PC-3 (cell line): ENCODE measurements at regions not wholly inside any gene's neighbourhood (a gene's known extent, or its start where the extent isn't known, plus 50 kb on each side); places are given as distances from the start of the nearest gene placed in this dataset.

Experiments used
- ATAC-seq: fragments of 200-7000 bp; cut with Tn5 transposase; 2 replicates; pipeline ENCODE4 v1.9.1; 2020; ENCODE audit warnings: mild to moderate bottlenecking, moderate library complexity
- BruUV-seq: library from RNA; stranded (reverse); fragments of 400-500 nt; replicated peaks from 2 replicates; lab custom pipeline; 2021; lab: Mats Ljungman, UMichigan
- CTCF ChIA-PET: fragments of 300-600 bp; sonication (Branson Sonifier 250); formaldehyde crosslinking; loops from one replicate; lab custom pipeline; 2022; ENCODE audit warnings: antibody characterized with exemption; lab: Charles Lee
- POLR2A ChIA-PET: fragments of 300-600 bp; sonication (Branson Sonifier 250); formaldehyde crosslinking; loops from one replicate; lab custom pipeline; 2022; ENCODE audit warnings: antibody characterized with exemption; ENCODE audit not compliant: unreplicated experiment; lab: Charles Lee
- DNase-seq: peaks from one replicate; pipeline ENCODE4 v3.0.0-alpha.2; 2015
- H2AFZ ChIP-seq: fragments of 300-600 bp; sonication (generic); 2 replicates; pipeline ENCODE4 v1.6.0; 2016; ENCODE audit warnings: antibody characterized with exemption, low read length
- H3F3A ChIP-seq: fragments of 300-600 bp; sonication (generic); one replicate; pipeline ENCODE4 v1.6.0; 2017; ENCODE audit warnings: antibody characterized with exemption, low read length, control low read depth, mild to moderate bottlenecking; ENCODE audit not compliant: unreplicated experiment
- H3K27ac ChIP-seq: fragments of 300-600 bp; sonication (generic); 2 replicates; pipeline ENCODE4 v1.5.1; 2016; ENCODE audit warnings: mild to moderate bottlenecking, low read length
- H3K27me3 ChIP-seq: fragments of 300-600 bp; sonication (generic); 2 replicates; pipeline ENCODE4 v1.6.1; 2016; ENCODE audit warnings: low read length, mixed read lengths
- H3K36me3 ChIP-seq: fragments of 300-600 bp; sonication (generic); 2 replicates; pipeline ENCODE4 v1.6.1; 2016; ENCODE audit warnings: low read depth, mixed run types, low read length, mixed read lengths
- H3K4me1 ChIP-seq: fragments of 300-600 bp; sonication (generic); 2 replicates; pipeline ENCODE4 v1.5.1; 2016; ENCODE audit warnings: low read length; ENCODE audit not compliant: insufficient read depth
- H3K4me2 ChIP-seq: fragments of 300-600 bp; sonication (generic); 2 replicates; pipeline ENCODE4 v1.6.0; 2016; ENCODE audit warnings: low read length
- H3K4me3 ChIP-seq: fragments of 300-600 bp; sonication (generic); 2 replicates; pipeline ENCODE4 v1.5.1; 2016; ENCODE audit warnings: mild to moderate bottlenecking, low read length, mixed read lengths
- H3K79me2 ChIP-seq: fragments of 300-600 bp; sonication (generic); 2 replicates; pipeline ENCODE4 v1.6.1; 2017; ENCODE audit warnings: low read length, mixed read lengths
- H3K9ac ChIP-seq: fragments of 300-600 bp; sonication (generic); 2 replicates; pipeline ENCODE4 v1.6.0; 2016; ENCODE audit warnings: mild to moderate bottlenecking, low read length
- H3K9me2 ChIP-seq: fragments of 300-600 bp; sonication (generic); replicated peaks from 2 replicates; pipeline ENCODE4 v1.6.1; 2016; ENCODE audit warnings: mixed run types, low read length, mixed read lengths
- H3K9me3 ChIP-seq: fragments of 300-600 bp; sonication (generic); 2 replicates; pipeline ENCODE4 v1.6.1; 2016; ENCODE audit warnings: low read length, mixed read lengths
- H4K20me1 ChIP-seq: fragments of 300-600 bp; sonication (generic); 2 replicates; pipeline ENCODE4 v1.6.1; 2016; ENCODE audit warnings: low read length, mixed read lengths
- CTCF ChIP-seq: fragments of 300-600 bp; sonication (generic); conservative IDR thresholded peaks from 2 replicates; pipeline ENCODE4 v1.5.1; 2017; ENCODE audit warnings: antibody characterized with exemption, low read depth, mild to moderate bottlenecking, low read length
- EZH2 ChIP-seq: fragments of 300-600 bp; sonication (generic); IDR thresholded peaks from one replicate; pipeline ENCODE4 v1.6.1; 2017; ENCODE audit warnings: antibody characterized with exemption, mild to moderate bottlenecking, low read length; ENCODE audit not compliant: unreplicated experiment
- EZH2phosphoT487 ChIP-seq: fragments of 300-600 bp; sonication (generic); IDR thresholded peaks from 2 replicates; pipeline ENCODE4 v1.6.1; 2018; ENCODE audit warnings: mild to moderate bottlenecking, antibody characterized with exemption, low read length, borderline replicate concordance
- intact Hi-C: fragments of 100-400 bp; cut with micrococcal nuclease; formaldehyde crosslinking; loops from 2 replicates; pipeline ENCODE4 v1.9.0; 2023

GRCh38 chr3:127495821-127496655 lies 94.5 kb downstream of the TPRA1 start:
- Histone ChIP-seq H2AFZ (no peak overlapping the region), H3F3A (no peaks in the 10 kb centered on the region), H4K20me1 (no peaks in the 10 kb centered on the region), H3K9ac (no peak overlapping the region), H3K4me3 (no peak overlapping the region), H3K27ac (no peak overlapping the region), H3K4me1 (no peaks in the 10 kb centered on the region), H3K9me2 (no peaks in the 10 kb centered on the region), H3K4me2 (no peak overlapping the region), H3K27me3 (peaks cover 6% of the 10 kb centered on the region; the same call in 1 of the 2 replicates), H3K79me2 (no peaks in the 10 kb centered on the region), H3K9me3 (no peaks in the 10 kb centered on the region), H3K36me3 (no peaks in the 10 kb centered on the region)
- TF ChIP-seq EZH2 = no peak
- intact Hi-C loops = no loop called here
- no peak for ATAC-seq
- DNase-seq = no peak
- CTCF ChIA-PET = no interaction called here
- BruUV-seq = no TSS peak
- POLR2A ChIA-PET = no interaction called here

GRCh38 chr3:127493924-127494646 lies 96.4 kb downstream of the TPRA1 start:
- intact Hi-C loops = no loop called here
- no peak overlapping the region for H3K27ac ChIP-seq

GRCh38 chr3:127492426-127492825 lies 98.1 kb downstream of the TPRA1 start:
- H3K36me3 ChIP-seq = no peaks in the 10 kb centered on the region
- intact Hi-C loops = no loop called here
- H3K27me3 ChIP-seq = no peaks in the 10 kb centered on the region; the same call in 1 of the 2 replicates
- H3K79me2 ChIP-seq = no peaks in the 10 kb centered on the region
- no peaks in the 10 kb centered on the region for H3K9me2 ChIP-seq
- POLR2A ChIA-PET = no interaction called here
- no peak overlapping the region for H3K9ac ChIP-seq
- no peaks in the 10 kb centered on the region for H3K9me3 ChIP-seq
- no peak for ATAC-seq
- no peak overlapping the region for H3K27ac ChIP-seq
- H3F3A ChIP-seq = no peaks in the 10 kb centered on the region
- H2AFZ ChIP-seq = no peak overlapping the region
- BruUV-seq = no TSS peak
- CTCF ChIA-PET = no interaction called here
- H3K4me2 ChIP-seq = no peak overlapping the region
- no peaks in the 10 kb centered on the region for H4K20me1 ChIP-seq
- H3K4me1 ChIP-seq = no peaks in the 10 kb centered on the region
- TF ChIP-seq EZH2 (no peak), CTCF (no peak), EZH2phosphoT487 (no peak)
- DNase-seq = no peak
- H3K4me3 ChIP-seq = no peak overlapping the region

More at GRCh38 chr3:127493924-127494646, 96.4 kb downstream of the TPRA1 start:
- Histone ChIP-seq H3K36me3 (no peaks in the 10 kb centered on the region), H3K4me1 (no peaks in the 10 kb centered on the region), H3K79me2 (no peaks in the 10 kb centered on the region), H3K4me3 (no peak overlapping the region), H3K9me2 (no peaks in the 10 kb centered on the region), H3K9me3 (no peaks in the 10 kb centered on the region), H3F3A (no peaks in the 10 kb centered on the region), H3K27me3 (no peaks in the 10 kb centered on the region; the same call in 1 of the 2 replicates), H3K4me2 (no peak overlapping the region), H2AFZ (no peak overlapping the region), H4K20me1 (no peaks in the 10 kb centered on the region), H3K9ac (no peak overlapping the region)
- TF ChIP-seq EZH2 (no peak), EZH2phosphoT487 (no peak), CTCF (no peak)
- BruUV-seq = no TSS peak
- no peak for ATAC-seq
- no peak for DNase-seq
- ChIA-PET CTCF (no interaction called here), POLR2A (no interaction called here)
